RPMI7951 (cell line): ENCODE measurements at regions not wholly inside any gene's neighbourhood (a gene's known extent, or its start where the extent isn't known, plus 50 kb on each side); places are given as distances from the start of the nearest gene placed in this dataset.
A peak's percentile ranks its signal among the peaks of the same experiment; 100 is the strongest.
"Not testable (repeated sequence)": the region's sequence is repeated elsewhere in the genome, so short reads cannot be mapped to it uniquely, and the experiment has no call there.

Experiments used
- DNase-seq: peaks from one replicate; pipeline ENCODE4 v3.0.0-alpha.2; 2012; ENCODE audit warnings: low read depth

- DNase-seq: no peak
These were observed 70.7 kb downstream of the CETN3 start for GRCh38 chr5:90338712-90339372.

DNA sequence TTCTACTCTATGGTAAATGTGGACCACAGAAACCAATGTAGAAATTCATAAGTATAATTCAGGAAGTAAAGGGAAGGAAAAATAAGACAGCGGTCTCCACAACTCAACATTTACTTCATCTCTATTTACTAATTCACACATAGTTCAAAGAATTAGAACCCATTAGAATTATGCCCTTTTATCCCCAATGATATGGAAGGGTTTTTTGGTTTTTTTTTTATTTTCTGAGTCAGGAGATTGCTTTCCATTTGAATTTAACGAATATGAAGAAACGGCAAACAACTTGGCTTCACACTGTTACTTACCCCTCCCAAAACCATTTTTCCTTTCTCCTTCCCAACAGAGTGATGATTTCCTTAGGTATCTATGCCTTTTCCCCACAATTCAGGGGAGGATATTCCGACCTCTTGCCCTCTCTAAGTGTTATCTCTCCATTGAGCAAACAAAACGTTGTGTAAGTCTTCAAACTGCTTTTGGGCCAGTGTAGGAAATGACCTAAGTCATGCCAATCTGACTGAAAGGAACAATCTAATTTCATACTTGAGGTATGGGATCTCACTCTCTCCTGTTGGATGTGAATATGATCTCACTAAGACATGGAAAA is 72.0 kb downstream of the CETN3 start:
- no peak for DNase-seq

GRCh38 chr5:90336752-90337151 is 72.8 kb downstream of the CETN3 start:
- DNase-seq: no peak

DNA sequence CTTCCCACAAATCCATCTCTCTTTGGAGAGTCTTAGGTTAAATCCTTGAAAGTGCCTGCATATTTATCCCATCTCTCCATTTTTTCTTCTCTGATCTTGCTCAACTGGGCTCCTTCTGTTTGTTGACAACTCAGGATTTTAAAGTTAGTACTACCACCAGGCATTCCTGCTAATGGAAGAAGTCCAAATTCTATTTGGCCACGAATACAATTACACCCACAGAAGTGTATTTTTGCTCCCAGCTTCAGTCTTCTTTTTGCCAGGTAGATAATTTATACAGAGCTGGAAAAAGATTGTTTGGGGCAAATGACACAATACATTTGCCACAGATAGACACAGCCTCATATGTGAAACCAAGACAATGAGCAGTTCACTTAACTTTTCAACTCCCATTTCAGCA is 74.8 kb downstream of the CETN3 start:
- DNase-seq: no peak

- no peak for DNase-seq
These were observed 79.6 kb downstream of the CETN3 start for GRCh38 chr5:90329911-90330310.

GRCh38 chr5:90326995-90327394 is 82.6 kb downstream of the CETN3 start:
- DNase-seq: no peak

DNA sequence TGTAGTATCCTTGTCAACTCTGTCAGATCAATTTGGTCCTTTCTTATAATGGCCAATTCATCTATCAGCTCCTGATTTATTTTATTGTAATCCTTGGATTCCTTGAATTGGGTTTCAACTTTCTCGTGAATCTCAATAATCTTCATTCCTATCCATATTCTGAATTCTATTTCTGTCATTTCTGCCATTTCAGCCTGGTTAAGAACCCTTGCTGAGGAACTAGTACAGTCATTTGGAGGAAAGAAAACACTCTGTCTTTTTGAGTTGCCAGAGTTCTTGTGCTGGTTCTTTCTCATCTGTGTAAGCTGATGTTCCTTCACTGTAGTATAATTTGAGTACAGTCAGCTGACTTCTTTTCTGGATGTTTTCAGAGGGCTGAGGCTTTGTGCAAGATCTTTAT is 84.5 kb downstream of the CETN3 start:
- DNase-seq: no peak

DNA sequence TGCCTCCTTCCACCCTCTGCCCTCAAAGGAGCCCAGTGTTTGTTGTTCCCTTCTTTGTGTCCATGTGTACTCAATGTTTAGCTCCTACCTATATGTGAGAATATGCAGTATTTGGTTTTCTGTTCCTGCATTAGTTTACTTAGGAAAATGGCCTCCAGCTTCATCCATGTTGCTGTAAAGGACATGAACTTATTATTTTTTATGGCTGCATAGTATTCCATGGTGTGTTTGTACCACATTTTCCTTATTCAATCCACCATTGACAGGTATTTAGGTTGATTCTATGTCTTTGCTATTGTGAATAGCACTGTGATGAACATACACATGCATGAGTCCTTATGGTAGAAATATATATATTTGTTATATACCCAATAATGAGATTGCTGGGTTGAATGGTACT is 89.2 kb downstream of the CETN3 start:
- DNase-seq: not testable (repeated sequence)

- no peak for DNase-seq
These were observed 97.5 kb downstream of the CETN3 start for GRCh38 chr5:90312027-90312426.

DNA sequence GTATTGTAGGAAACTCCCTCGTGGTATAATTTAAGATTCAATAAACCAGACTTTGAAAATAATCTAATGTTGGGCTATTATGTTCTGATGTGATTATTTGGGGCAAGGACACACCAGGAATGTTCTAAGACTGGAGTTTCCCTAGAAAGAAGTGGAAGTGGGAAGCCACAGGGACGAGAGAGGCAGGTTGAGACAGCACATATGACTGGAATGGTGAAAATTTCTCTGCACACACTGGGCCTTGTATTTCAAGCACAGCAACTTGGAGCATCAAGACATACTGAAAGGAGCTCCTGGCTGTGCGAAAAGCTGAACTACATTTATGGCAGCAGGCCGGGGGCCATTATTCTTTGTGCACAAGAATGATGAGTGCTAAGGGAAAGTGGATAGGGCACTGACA is 98.2 kb downstream of the CETN3 start:
- no peak for DNase-seq

GRCh38 chr5:90308787-90309585 is 100.6 kb downstream of the CETN3 start:
- no peak for DNase-seq

- no peak for DNase-seq
These were observed 101.8 kb downstream of the CETN3 start for GRCh38 chr5:90307782-90308181.

- no peak for DNase-seq
These were observed 102.2 kb downstream of the CETN3 start for GRCh38 chr5:90307322-90307721.

GRCh38 chr5:90306613-90307012 is 102.9 kb downstream of the CETN3 start:
- no peak for DNase-seq

- DNase-seq: no peak
These were observed 104.4 kb downstream of the CETN3 start for GRCh38 chr5:90305041-90305720.

DNA sequence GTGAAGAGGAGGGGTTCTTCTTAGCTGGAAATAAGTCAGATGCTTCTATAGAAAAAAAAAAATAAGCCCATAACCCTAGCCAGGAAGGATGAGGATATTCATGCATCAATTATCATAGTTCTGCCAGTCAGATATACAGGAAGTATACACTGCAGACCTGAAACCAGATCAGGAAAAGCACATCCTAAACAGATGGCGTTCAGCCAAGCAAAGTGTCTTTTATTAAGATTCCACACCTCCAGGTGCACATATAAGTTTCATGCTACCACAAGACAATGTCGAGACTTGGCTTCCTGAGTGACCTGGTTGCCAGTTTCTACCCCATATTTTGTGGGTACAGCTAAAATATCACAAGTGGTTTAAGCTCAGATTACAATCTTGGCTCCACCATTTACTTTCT is 108.3 kb downstream of the CETN3 start:
- DNase-seq: no peak

DNA sequence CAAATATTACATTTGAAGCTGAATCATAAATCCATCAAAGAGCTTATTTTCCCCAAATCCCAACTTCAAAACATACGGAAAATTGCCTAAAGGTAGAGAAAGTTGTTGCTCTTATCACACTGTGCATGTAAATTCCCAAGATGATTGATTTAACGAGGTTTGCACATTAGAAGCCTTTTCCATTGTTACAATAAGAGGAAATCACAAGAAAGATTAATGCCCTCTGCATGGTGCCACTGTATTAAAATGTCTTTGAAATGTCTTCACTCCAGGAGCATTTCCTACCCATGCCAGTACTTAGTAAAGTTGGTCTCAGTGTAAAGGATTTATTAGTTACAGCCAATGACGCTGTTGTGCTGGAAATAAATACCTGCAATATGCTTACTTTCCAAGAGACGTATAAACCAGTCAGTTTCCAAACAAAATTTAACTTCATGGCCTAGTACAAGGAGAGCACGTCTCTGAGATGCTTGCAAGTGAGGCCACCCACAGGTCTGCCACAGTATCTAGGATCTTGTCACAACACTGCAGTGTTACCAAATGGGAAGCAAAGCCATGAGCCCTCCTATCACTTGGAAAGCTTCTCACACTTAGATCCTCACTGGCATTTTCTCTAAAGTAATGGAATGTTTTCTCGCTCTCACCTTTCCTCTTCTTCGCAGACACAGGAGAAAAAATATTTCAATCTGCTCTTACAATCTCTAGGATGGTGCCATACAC is 112.4 kb downstream of the CETN3 start:
- no peak for DNase-seq

DNA sequence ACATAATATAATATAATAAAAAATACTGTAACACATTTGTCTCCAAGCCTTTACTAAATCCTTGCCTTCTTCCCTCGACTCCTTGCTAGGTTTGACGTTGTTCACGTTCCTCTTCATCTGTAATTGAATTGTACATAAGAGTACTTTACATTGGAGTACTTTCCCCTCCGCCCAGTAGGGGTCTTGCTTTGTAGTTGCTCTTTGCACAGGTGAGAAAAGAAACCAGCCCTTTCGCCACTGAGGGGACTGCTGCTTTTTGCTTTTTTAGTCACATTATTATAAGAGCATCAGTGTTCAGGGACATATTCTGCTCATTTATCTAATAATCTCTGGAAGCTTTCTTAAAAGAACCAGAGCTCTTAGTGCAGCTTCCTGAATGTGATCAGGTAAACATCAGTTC is 115.0 kb downstream of the CETN3 start:
- no peak for DNase-seq

DNA sequence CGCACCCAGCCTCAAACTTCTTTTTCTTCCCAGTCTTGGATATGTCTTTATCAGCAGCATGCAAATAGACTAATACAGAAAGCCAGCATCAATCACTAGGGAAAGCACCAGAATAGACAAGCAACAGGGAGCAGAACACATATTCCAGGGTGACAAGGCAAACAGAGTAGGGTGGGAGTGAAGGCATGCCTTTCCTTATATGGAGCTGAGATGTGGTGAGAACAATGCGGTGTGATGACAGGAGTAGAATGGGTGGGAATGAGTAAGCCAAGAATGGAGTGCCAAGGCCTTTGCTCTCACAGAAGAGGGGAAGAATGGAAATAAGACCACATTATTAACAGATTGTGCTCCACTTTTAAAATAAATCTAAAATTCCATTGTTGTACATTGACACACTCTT is 115.6 kb downstream of the CETN3 start:
- DNase-seq: peak; percentile 49

- no peak for DNase-seq
These were observed 118.9 kb downstream of the CETN3 start for GRCh38 chr5:90290648-90291047.

DNA sequence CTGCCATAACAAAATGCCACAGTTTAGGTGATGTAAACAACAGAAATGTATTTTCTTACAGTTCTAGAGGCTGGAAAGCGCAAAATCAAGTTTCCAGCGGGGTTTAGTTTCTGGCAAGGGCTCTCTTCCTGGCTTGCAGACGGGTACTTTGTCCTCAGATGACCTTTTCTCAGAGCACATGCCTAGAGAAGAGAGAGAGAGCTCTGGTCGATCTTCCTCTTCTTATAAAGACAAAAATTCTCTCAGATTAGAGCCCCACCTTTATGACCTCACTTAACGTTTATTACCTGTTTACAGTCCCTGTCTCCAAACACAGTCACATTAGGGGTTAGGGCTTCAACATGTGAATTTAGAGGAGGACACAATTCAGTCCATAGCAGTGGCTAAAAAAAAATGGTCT is 119.7 kb downstream of the CETN3 start:
- DNase-seq: peak; percentile 10

- no peak for DNase-seq
These were observed 122.5 kb downstream of the CETN3 start for GRCh38 chr5:90287036-90287435.
